ENCODE measurements at regions not wholly inside any gene's neighbourhood (a gene's known extent, or its start where the extent isn't known, plus 50 kb on each side); places are given as distances from the start of the nearest gene placed in this dataset.

DNA sequence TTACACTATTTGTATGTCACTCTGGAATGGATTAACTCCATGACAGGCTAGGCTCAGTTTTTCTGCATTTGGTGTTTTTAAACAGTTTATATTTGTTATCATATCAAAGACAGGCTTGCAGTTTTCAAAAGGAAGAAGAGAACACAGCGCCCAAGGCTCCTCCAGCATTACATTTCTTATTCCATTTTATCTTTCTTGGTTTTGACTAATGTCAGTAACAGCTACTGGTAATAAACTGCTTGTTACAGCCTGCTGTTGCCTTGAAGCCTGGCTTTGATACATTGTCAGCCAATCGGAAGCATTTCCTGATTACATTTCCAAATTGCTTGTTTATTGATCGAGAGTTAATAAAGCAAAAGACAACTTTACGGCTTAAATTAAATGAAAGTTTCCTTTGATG lies 166.0 kb upstream of the MDFIC start:
- no peak for DNase-seq

DNA sequence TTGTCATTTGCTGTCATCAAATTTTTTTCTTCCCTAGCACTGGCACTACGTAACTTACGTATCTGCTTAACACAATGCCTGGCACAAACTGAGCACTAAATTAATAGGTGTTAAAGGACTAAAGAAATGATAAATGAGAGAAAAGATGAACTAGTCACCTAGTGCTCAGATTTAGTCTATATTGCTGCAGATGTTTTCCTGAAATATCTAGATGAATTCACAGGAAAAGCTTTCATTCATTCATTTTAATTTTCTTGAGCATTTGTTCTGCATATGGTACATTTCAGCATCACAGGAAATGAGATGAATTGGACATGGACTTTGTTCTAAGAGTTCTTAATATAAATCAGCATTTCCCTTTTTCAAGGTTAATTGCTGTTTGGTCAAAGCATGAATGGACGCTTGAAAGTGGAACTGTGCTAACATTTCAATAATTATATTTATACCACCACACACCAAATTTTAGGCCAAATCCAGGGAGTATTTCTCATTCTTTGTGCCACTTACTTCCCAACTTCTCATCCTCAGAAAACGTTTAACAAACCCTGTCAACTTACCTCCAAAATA lies 163.2 kb upstream of the MDFIC start:
- DNase-seq: no peak

GRCh38 chr7:114759347-114760062 lies 162.4 kb upstream of the MDFIC start:
- no peak for DNase-seq

GRCh38 chr7:114760477-114760876 lies 161.4 kb upstream of the MDFIC start:
- no peak for DNase-seq

DNA sequence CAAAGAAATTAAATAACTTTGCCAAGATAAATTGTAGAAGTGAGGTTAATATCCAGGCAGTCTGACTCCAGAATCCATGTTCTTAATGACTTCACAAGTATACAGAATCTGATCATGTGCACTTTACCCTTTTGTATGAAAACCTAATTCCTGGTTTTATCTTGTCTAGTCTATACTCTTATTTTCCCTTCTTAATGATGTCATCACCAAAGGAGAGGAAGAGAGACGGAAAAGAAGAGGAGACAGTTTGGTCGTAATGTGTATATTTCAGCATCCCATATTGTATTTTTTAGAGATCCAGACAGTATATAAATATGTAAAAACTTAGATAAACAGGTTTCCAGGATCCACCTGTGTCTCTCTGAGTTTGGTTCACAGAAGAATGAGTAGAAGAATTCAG lies 159.9 kb upstream of the MDFIC start:
- no peak for DNase-seq

DNA sequence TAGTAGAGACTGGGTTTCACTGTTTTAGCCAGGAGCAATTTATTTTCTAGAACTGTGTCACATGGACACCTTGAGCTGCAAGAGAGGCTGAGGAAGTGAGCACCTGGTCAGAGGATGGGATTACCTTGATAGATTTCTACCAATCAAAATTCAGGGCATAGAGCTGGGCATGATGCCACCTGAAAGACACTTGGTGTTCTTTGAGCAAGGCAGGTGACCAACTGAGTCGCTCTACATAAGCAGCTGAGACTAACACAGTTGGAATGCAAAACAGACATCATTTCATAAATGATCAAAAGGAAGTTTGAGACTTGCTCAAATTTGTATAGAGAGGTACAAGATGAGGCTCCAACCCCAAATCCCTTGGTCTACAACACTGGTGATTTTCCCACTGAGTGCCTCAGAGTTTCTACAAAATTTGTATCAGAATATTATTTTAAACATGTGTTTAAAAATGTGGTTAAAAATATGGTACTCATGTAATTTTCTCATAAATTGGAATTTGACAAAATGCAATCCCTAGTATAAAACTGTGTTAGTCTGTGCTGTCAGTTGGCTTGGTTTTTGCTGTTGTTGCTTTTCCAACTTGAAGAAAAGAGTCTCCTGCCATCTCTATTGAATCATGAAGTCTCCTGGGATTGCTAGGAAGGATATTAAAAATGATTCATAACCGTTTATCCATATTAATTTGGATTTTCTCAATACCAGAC lies 156.4 kb upstream of the MDFIC start:
- peak; percentile 4 for DNase-seq

DNA sequence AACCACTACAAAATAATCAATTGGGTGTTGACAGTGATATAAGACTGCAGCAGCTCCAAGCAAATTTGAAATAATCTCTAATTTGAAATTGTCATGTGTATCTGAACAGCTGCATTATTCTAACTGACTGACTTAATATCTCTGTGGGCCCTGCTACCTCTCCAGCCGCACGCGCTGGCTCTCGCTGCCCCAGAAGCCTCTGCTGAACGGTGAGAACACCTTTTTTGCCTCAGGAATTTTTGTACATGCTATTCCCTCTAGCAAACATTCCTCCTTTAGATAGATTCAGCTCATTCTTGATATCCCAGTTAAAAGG lies 155.9 kb upstream of the MDFIC start:
- no peak for DNase-seq

DNA sequence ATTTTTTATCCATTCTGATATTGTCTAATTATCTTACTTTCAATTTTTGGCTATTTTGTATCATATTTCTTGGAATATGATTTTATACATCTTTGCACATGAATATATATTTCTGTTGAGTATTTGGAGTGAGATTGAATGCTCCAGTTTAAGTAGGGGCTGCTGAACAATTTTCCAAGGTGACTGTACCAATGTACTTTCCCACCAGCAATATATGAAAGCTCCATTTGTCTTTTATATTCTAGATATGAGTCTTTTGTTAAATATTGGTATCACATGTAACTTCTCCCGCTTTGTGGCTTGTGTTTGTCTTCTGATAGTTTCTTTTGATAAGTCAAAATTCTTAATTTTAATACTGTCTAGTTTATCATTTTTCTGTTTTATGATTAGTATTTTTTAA lies 144.6 kb upstream of the MDFIC start:
- DNase-seq: no peak

DNA sequence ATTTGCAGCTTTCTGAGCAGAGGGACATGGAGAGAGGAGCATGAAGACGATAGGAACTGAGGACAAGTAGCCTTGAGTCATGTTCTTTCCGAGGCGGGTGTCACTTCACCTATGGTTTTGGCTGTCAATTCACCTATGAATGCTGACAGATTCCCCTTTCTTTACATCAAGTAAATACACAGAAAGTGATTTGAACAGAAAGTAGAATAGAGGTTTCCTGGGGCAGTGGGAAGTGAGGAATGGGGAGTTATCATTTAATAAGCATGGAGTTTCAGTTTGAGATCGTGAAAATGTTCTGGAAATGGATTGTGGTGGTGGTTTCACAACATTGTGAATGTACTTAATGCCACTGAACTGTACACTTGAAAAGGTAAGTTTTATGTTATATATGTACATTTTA lies 138.4 kb upstream of the MDFIC start:
- no peak for DNase-seq

DNA sequence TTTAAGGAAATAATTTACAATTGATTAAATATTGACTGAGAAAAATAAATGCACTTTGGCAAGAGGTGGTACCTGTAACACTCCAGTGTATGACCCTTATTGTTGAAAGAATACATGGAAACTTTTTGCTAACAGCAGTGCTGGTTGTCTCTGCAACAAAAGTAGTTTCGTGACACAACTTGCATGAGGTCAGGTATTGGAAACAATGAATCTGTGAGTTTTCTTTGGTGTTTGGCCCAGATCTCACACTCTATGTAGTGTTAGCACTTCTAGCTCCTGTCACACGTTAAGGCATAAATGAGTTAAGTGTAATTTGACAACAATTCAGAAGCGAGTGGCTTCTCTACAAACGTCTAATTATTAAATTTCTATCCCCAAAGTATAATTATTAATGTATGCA lies 137.7 kb upstream of the MDFIC start:
- no peak for DNase-seq

DNA sequence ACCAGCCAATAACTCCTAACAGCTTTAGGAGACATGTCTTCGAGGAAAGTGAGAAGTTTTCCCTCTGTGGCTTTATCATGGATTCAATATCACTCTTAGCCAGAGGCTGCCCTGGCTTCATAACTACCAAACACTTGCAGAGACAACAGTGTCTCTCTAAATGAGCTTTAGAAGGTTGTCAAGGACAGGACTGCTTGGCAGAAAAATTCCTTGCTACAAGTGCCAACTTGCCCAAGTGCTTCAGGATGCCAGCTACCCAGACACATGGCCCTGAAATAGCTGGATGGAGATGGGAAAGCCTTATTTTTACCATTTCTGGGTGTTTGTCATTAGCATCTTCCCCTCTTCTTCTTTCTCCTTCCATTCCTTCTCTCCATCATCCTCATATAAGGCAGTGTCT lies 137.1 kb upstream of the MDFIC start:
- DNase-seq: no peak

GRCh38 chr7:114785496-114785895 lies 136.4 kb upstream of the MDFIC start:
- peak; percentile 17 for DNase-seq

- no peak for DNase-seq
Observed at GRCh38 chr7:114786455-114786854, 135.4 kb upstream of the MDFIC start.

- no peak for DNase-seq
Observed at GRCh38 chr7:114787556-114787955, 134.3 kb upstream of the MDFIC start.

DNA sequence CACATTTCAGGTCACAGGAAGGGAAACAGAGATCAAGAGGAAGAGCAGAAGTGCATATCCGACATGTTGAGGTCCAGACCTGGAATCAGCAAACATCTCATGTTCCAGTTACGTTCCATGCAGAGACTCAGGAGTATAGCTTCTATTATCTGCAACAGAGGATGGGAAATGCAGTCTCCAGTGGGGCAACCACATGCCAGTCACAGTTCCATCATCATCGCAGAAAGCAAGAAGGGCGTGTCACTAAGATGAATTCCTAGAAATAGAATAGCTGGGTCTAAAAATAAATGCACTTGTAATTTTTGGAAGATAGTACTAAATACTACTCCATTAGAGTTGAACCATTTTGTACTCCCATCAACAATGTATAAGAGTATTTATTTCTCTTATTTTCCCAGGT lies 133.2 kb upstream of the MDFIC start:
- no peak for DNase-seq

DNA sequence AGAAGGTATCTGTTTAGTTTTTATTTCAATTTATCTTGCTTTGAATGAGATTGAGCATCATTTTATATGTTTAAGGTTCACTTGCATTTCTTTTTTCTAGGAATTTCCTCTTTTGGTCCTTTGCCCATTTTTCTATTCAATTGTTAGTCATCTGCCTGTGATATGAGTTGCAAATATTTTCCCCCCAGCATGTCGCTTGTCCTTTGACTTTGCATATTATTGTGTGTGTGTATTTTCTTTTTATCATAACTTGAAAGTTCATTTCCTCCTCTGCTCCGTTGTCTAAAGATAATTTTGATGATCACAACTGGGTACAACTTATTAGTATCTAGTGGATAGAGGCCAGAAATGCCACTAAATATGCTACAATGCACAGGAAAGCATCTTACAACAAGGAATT lies 132.7 kb upstream of the MDFIC start:
- DNase-seq: peak; percentile 40

GRCh38 chr7:114789871-114790311 lies 132.0 kb upstream of the MDFIC start:
- peak; percentile 86 for DNase-seq

- DNase-seq: no peak
Observed at GRCh38 chr7:114790521-114790920, 131.4 kb upstream of the MDFIC start.

DNA sequence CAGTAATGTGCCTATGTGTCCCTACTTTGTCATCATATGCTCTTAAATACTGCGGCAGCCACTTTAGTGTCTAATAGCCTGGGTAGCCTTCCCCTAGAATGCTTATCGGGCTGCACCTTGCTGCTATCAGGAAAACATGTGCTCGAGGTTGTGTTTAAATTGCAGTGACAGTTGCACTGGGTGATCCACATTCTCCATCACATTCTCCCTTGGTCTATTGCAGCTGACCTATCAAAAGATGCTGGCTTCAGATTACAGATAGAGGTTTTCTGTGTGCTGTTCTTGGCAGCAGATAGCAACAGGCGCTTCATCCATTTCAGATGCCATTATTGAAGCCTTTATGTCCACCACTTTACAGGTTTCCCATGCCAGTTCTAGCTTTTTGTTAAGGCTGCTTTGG lies 130.1 kb upstream of the MDFIC start:
- peak; percentile 9 for DNase-seq

DNA sequence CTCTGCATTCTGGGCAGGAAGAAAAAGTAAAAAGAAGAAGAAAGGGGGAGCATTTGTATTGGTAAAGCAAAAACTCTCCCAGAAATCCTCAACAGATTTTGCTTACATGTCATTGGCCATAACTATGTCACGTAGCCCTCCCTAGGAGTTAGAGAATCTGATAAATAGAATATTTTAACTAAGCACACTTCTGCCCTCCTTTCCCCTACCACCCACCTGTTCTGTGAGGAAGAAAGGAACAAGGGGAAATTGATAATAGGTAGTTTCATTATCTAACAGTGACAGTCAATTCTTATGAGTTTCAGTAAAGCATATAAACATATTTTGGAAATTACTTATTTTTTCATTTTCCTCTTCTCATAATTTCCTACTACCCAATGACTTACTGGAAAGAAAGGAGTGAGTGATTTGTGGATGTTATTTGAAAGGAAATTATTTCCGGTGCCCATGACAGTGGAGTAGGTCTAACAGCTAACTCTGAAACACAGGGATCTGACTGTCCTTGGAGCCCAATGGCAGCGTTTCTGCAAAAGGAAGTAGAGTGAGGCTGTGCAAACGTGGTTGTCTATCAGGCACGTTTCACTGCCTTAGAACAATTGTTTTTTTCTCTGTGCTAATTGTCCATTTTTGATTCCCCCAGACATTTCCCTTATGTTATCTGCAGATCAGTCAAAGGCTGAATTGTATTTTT lies 128.6 kb upstream of the MDFIC start:
- no peak for DNase-seq

DNA sequence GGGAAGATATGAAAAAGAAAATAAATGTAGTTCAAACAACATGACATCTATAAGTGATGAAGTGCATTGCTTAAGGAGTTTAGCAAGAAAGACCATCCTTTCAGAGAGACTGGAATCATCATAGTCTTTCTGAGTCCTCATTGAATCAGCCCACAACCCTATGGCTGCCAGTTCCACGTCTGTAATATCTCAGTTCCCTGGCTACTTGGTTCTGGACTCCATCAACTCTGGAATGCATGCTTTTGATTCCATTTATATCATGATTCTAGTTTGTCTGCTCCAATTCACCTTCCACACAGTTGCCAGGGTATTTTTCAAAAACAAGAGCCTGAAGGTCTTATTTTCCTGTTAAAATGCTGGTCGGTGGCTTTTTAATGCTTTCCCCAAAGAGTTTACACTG lies 126.4 kb upstream of the MDFIC start:
- DNase-seq: no peak

- no peak for DNase-seq
Observed at GRCh38 chr7:114799628-114800028, 122.3 kb upstream of the MDFIC start.

DNA sequence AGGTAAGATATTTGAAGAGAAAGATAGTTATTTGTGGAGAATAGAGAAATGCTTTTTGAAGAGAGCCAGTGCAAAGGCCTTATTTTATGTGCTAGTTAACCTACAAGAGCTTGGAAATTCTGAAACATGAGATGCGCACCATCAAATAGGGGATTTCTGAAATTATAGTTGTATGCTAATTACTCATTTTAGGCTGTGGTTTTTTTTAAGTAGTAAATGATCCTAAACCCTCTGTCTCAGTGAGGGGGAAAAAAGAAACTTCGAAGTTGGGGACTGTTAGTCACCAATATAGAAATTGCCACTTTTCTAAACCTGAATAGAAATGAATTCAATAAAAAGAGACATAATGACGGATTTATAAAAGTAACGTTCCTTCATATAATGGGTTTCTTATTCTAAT lies 119.3 kb upstream of the MDFIC start:
- no peak for DNase-seq
